NCI-H2196 treated with DMSO at 0.1 percent for 48 hours (cell line): ENCODE measurements at regions not wholly inside any gene's neighbourhood (a gene's known extent, or its start where the extent isn't known, plus 50 kb on each side); places are given as distances from the start of the nearest gene placed in this dataset.

Experiments
- DNase-seq: peaks from one replicate; lab custom pipeline; 2025; ENCODE audit not compliant: unreplicated experiment; lab: John Stamatoyannopoulos, UW

GRCh38 chrX:131764216-131764615 lies 220.3 kb downstream of the OR13H1 start:
- no peak for DNase-seq

- DNase-seq: no peak
Observed at GRCh38 chrX:131778269-131779218, 234.7 kb downstream of the OR13H1 start.

DNA sequence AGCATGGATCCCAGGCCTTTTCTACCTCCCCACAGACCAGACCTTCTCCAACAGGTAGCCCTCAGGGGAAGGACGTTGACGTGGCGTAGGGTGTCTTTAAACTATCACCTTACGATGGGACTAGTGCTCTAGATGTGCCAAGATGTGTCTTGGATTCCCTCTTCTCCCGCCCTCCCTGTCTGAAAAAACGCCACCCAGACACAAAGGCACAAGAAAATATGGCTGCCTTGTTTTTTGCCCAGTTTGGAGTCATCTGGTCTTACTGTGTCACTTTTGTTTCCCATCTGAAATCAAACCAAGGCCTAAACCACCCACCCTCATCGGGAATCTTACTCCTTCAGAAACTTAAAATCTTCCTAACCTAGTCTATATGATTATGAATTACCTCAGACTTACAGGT lies 235.4 kb downstream of the OR13H1 start:
- DNase-seq: no peak

- no peak for DNase-seq
Observed at GRCh38 chrX:131779741-131780140, 235.9 kb downstream of the OR13H1 start.

DNA sequence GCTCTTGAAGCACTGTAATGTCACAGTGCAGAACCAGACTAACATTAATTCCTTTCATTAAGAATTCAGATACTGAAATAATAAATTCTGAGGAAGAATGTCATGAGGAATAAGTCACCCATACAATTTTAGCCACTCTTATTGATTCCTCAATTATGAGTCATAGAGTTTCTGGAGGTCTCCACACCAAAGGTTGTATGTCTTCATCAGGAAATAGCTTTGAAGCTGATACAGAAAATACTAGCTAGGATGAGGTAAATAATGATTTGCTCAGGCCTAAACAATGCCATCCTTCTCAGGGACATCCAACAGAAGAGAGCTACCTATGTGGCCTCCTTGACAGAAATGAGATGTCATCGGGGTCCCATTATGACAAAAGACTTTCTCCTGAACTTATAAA lies 238.8 kb downstream of the OR13H1 start:
- no peak for DNase-seq

DNA sequence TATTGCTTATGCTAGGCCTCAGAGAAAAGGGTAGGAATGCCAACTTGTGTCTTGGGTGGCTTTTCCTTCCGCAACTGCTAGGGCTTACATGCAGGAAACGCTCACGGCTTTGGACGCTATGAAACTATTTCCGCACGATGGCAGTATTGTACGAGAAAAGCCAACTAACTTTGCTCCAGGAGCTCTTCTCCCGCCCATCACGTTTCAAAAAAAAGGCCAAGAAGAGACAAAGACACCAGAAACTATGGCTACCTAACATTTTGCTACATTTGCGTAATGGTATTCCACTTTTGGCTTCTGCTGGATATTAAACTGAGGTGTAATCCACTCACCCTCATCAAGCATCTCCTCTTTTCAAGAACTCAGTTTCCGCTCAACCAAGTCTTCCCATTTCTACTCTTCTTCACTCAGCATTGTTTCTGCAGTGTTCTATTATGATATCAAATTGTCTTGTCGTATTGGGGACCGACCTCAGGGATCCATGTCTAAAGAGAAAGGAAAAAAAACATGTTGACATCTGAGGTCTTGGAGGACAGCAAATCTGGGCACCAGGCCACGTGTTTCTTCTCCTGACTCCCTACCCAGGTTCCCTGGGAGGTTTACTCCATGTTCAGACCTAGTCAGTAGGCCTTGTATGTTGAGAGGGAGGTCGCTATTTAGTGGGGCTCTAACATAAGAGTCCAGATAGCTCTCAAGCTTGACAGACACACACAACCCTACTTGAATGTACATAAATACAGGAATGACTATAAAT lies 239.4 kb upstream of the STK26 start:
- no peak for DNase-seq

GRCh38 chrX:131789664-131790063 lies 233.4 kb upstream of the STK26 start:
- no peak for DNase-seq

DNA sequence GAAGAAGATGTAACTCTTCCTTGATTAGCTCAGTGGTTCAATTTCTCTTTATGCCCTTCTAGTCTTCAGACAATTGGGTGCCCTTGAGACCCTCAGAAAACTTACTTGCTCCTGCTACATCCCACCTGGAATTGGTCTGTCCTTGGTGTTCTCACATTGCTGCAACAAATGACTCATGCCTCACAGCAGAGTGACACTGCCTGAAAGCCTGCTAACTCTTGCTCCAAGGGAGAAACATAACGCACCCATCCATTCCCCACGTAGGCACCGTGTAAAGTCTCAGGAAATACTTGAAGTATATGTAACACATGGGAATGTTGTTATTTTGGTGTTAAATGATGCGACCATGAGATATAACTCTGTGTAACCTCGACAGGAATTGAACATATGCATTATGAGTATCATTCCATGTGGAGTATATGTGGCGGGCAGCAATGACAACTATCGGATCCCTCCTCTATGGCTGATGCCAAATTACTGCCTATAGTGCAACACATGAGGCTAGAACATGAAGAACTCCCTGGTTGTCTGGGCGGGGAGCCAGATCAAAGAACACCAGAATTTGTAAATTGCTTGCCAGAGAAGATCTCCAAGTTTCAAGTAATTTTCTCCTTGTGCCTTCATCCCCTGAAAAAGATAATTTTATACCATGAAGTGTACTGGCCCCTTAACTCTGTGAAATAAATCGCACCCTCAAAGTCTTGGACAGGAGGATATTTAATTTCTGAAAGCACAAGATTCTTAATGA lies 231.3 kb upstream of the STK26 start:
- DNase-seq: peak; percentile 14

DNA sequence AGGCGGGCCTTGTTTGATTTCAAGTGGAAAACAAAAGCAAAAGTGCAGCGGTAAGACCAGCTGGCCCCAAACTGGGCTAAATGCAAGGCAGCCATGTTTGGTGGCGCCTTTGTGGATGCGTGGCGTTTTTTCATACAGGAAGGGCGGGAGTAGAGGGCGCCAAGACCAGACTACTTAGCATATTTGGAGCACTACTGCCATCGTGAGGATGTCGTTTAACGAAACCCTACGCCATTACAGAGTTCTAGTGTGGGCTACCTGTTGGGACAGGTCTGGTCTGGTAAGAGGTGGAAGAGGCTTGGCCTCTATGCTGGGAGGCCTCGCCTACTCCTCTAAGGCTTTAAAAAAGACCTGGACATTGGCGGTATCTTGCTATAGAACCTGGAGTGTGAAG lies 230.7 kb upstream of the STK26 start:
- DNase-seq: peak; percentile 73

DNA sequence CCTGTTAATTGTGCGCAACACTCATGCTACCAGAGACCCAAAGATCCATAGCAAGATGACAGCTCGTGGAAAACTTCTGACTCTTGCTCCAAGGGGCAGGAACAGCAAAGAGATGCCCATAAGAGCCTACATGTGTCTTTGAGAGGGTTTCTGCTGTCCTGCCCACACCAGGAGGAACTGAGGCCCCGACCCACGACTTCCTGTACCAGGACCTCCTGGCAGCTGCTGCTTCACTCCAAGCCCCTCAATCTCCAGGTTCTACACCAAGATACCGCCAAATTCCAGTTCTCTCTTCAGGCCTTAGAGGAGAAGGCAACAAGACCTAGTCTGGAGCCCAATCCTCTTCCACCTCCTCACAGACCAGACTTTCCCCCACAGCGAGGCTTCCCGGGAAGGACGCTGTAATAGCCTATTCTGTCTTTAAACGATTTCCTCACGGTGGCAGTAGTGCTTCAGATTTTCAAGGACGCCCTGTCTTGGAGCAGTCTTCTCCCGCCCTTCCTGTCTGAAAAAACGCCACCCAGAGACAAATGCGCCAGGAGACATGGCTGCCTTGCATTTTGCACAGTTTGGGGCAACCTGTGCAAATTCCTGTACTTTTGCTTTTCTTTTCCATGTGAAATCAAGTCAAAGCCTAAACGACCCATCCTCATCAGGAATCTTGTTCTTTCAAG lies 230.2 kb upstream of the STK26 start:
- DNase-seq: peak; percentile 21

DNA sequence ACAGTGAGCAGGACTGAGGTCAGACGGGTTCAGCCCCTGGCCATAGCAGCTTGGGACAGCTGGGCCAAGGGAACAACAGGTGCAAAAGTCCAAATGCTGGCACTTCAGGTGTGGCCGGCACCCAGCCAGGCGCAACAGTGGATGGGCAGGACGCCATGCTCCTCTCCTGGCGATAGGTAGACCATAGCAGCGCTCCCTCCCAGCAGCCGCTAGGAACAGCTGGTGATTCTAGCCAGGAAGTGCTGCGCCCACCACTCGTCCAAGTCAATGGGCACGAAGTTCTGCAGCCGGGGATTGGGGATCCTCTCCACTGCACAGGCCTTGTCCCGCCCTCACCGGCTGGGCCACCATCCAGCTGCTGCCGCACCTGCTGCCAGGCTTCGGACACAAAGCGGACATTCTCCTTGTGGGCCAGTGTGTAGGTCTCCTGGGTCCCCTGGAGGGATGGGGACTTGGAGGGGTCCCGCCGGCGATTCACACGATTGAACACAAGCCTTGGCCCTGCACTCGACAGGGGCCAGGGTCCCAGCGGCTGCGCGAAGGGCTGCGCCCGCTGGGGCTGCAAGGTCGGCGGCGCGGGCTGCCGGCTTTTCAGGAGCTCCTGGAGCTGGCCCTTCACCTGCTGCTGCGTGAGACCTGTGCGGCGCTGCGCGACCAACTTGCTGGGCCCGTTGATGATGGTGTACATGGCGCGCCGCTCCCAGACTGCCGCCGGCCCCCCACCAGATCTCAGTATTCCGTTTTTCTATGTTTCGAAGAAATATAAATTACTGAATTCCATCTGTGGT lies 227.5 kb upstream of the STK26 start:
- peak; percentile 50 for DNase-seq

GRCh38 chrX:131801066-131801465 lies 222.0 kb upstream of the STK26 start:
- no peak for DNase-seq

DNA sequence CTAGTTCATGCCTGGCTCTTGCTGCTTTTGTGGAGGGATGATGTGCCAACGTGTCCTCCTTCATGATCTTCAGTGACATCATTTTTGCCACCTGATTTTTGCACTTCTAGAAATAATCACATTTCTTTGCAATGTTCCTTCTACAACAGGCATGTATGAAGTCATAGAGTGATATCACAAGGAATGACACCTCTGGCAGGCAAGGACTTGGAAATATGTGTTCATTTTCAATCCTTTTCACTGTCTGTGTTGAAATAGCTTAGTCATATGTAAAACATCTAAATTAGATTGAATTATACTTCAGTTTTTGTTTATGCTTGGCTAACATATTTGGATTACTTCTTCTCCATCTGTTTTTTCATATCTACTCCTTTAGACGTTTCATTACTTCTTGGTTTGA lies 221.2 kb upstream of the STK26 start:
- DNase-seq: no peak

DNA sequence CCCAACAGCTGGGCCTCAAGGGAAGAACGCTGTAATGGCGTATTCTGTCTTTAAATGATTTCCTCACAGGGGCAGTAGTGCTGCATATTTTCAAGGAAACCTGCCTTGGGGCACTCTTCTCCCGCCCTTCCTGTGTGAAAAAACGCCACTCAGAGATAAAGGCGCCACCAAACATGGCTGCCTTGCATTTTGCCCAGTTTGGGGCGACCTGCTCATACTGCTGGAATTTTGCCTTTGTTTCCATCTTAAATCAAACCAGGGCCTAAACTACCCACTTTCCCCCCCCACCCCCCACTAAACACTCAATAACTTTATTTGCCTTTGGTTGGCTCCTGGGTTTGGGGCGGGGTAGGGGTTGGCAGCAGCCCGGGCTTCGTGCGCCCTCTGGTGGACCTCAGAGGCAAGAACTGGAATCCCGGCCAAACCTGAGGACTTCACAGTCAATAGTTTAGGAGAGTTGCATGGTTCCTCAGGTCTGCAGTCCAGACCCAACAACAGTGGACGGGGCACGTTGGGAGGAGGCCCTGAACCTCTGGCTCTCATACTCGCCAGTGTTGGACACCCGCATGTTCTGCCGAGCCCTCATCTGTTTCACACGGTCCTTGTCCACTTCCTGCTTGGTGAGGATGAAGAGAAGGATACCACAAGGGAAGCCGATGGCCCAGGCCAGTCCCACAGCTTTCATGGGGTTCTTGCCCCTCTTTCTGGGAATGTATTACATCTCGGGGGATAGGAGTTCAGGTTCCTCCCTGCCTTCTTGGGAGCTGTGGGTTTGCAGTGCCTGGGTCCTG lies 220.1 kb upstream of the STK26 start:
- DNase-seq: no peak

DNA sequence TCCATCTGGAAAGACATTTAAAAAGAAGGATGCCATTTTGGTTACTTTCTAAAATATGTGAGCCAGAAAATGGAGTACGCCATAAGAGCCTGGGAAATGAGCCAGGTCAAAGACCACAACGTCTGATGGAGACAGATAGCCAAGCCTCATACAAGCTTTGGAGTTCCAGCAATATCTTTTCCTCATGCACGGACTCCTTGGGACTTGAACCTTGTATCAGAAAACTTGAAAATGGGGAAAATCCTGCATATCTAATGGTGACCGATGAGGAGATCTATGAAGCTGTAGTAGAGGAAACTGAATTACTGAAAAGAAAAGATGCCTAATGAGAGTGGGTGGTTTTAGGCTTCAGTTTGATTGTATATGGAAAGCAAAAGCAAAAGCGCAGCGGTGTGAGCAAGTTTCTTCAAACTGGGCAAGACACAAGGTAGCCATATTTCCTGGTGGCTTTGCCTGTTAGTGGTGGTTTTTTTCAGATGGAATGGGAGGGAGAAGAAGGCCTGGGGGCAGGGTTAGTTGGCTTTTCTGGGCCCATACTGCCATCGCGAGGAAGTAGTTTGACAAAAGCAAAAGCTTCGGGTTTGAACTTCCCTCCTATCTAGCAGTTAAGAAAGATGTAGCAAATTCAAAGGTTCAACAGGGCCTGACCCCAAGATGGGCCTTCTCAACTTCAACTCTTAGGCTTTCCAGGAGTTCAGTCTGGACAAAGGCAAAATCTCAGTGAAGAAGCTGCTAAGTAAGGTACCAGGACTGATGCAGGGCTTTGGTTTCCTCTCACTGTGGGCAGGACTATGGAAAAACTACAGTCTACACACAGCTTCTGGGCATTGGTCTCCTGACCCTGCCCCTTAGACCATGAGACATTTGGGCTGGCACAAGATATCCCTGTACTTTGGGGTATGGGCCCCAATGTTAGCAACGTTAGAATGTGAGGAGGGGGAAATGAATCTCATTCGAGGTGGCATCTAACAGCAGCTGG lies 210.0 kb upstream of the STK26 start:
- DNase-seq: no peak

- DNase-seq: no peak
Observed at GRCh38 chrX:131816551-131817136, 206.5 kb upstream of the STK26 start.

DNA sequence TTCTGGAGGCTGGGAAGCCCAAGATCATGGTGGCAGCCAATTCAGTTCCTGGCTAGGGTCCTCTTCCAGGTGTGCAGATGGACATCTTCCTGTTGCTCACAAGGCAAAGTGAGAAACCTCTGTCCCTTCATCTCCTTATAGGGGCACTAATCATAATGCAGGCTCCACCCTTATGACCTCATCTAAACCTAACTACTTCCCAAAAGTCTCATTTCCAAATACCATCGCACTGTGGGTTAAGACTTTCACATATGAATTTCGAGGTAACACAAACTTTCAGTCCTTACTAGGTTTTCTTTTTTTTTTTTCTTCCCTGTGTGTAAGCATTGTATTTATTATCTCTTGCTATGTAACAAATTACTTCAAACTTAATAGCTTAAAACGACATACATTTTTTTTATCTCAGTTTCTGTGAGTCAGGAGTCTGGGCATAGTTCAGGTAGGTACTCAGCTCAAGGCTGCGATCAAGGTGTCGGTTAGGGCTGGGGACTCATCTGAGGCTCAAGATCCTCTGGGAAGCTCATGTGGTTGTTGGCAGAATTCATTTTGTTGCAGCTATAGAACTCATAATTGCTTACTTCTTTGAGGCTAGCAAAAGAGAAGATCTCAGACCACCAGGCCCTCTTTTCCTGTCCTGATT lies 204.7 kb upstream of the STK26 start:
- no peak for DNase-seq
